WI38 (cell line): ENCODE measurements at regions not wholly inside any gene's neighbourhood (a gene's known extent, or its start where the extent isn't known, plus 50 kb on each side); places are given as distances from the start of the nearest gene placed in this dataset.

Source experiments
- H3K4me3 ChIP-seq: 2 replicates; pipeline ENCODE4 v1.5.1; 2011; ENCODE audit warnings: low read depth, mild to moderate bottlenecking, control low read depth, low read length
- TF ChIP-seq, protein P1 (sequence below): IDR thresholded peaks from 2 replicates; pipeline ENCODE4 v1.5.1; 2012; ENCODE audit warnings: low read depth, mild to moderate bottlenecking, control low read depth, low read length

DNA sequence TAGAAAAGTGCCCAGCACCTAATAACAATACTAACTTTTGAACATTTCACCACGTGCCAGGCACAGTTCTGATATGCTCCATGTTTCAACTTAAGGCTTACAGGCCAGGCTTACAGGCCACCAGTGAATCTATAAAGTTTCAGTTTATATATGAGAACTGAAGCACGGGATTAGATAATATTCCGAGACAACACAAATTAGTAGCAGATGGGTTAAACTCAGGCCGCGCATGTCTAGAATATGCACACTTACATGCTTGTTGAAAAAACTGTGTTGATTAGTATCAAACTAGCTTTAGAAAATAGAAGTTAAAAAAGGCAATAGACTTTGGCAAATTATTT, 587.9 kb downstream of the MTRR start:
- TF ChIP-seq, protein P1, sequence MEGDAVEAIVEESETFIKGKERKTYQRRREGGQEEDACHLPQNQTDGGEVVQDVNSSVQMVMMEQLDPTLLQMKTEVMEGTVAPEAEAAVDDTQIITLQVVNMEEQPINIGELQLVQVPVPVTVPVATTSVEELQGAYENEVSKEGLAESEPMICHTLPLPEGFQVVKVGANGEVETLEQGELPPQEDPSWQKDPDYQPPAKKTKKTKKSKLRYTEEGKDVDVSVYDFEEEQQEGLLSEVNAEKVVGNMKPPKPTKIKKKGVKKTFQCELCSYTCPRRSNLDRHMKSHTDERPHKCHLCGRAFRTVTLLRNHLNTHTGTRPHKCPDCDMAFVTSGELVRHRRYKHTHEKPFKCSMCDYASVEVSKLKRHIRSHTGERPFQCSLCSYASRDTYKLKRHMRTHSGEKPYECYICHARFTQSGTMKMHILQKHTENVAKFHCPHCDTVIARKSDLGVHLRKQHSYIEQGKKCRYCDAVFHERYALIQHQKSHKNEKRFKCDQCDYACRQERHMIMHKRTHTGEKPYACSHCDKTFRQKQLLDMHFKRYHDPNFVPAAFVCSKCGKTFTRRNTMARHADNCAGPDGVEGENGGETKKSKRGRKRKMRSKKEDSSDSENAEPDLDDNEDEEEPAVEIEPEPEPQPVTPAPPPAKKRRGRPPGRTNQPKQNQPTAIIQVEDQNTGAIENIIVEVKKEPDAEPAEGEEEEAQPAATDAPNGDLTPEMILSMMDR = no peak
- H3K4me3 ChIP-seq = no peak overlapping the region

DNA sequence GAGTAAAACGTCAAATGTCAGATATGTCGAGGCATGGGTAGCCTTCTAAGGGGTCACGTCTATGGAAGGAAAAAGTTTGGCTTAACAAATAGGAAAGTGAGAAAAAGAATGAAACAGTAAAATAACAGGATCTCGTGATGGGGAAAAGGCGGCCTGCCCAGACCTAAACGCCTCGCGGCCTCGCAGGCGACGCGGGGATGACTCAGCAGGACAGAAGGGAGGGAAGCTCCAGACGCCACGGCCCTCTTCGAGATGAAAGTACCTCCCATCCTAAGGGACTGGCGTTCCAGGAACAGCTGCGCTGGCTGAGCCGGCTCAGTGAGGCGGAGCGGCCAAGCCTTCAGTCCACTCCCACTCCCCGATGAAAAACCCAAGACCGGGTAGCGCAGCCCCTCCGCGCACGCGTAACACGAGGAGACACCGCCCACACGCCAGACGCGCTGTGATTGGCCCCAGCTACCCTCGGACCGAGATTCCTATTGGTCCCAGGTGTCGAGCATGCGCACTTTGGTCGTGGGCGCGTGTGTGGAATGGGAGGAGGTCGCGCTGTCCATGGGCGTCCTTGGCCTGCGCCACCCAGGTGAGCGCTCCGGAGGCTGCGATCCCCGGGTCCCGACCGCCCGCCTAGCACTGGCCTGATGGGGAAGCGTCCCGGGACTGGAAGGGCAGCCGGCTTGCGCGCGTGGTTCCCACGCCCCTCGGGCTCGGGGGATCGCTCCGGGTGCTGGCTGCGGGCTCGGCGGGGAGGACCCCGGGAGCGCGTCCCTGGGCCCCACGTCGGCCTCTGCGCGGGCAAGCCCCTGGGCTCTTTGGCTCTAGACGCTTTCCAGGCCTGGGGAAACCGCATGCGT, 588.5 kb downstream of the MTRR start:
- H3K4me3 ChIP-seq = peak overlapping the region; percentile 74
- TF ChIP-seq, protein P1 = no peak

GRCh38 chr5:8458038-8458383, 589.1 kb downstream of the MTRR start:
- TF ChIP-seq, protein P1 = no peak
- H3K4me3 ChIP-seq = peak overlapping the region; percentile 74

DNA sequence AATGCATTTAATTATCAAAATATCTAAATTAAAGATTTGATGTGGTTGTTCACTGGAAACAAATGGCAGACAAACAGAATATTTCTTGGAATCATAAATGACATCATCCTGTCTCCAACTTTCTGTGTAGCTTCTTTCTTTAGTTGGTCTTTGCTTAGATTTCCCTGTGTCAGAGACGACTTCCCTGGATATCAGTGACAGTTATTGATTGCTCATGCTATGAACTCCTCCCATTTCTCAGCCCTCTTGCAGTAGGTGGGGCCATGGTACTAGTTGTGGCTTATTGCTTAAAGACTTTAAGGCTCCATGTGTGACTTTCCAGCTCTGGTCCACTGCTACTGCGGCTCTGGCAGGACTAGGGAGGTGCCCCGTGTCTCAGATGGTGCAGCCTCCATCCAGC, 592.6 kb downstream of the MTRR start:
- H3K4me3 ChIP-seq = no peak overlapping the region
- TF ChIP-seq, protein P1 = no peak

GRCh38 chr5:8462565-8462964, 593.6 kb downstream of the MTRR start:
- TF ChIP-seq, protein P1 = no peak

DNA sequence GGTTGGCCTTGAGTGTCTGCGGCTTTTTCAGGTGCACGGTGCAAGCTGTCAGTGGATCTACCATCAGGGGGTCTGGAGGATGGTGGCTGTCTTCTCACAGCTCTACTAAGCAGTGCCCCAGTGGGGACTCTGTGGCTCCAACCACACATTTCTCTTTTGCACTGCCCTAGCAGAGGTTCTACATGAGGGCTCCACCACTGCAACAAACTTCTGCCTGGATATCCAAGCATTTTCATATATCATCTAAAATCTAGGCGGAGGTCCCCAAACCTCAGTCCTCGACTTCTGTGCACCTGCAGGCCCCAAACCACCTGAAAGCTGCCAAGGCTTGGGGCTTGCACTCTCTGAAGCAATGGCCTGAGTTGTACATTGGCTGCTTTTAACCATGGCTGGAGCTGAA, 601.5 kb downstream of the MTRR start:
- H3K4me3 ChIP-seq = no peak overlapping the region
- TF ChIP-seq, protein P1 = no peak

More at GRCh38 chr5:8462565-8462964, 593.6 kb downstream of the MTRR start:
- no peak overlapping the region for H3K4me3 ChIP-seq

DNA sequence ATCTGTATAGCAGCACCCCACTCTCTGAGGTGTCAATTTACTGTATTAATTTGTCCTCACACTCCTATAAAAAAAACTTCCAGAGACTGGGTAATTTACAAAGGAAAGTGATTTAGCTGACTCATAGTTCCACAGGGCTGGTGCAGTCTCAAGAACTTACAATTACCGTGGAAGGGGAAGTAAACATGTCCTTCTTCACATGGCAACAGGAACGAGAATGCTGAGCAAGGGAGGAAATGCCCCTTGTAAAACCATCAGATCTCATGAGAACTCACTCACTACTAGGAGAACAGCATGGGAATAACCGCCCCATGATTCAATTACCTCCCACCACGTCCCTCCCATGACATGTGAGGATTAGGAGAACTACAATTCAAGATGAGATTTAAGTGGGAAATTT, 602.6 kb downstream of the MTRR start:
- no peak overlapping the region for H3K4me3 ChIP-seq
- TF ChIP-seq, protein P1 = no peak
